Psoas muscle (tissue), 7 donors: ENCODE measurements at regions not wholly inside any gene's neighbourhood (a gene's known extent, or its start where the extent isn't known, plus 50 kb on each side); places are given as distances from the start of the nearest gene placed in this dataset.

Source experiments
- ATAC-seq, 4 donors: fragments of 200-7000 bp; cut with Tn5 transposase; one replicate each; pipeline ENCODE4 v1.9.1; 2020; ENCODE audit warnings: moderate library complexity in 3 of 4, mild to moderate bottlenecking in 2 of 4
- DNase-seq, 2 donors: peaks; one replicate each; pipeline ENCODE4 v3.0.0-alpha.2; 2020
- H3K27ac ChIP-seq: fragments of 200-600 bp; one replicate; pipeline ENCODE4 v1.8.0; 2022
- H3K27me3 ChIP-seq, 3 donors: fragments of 200-600 bp in 1 of 3; one replicate each; pipeline versions ENCODE4 v1.6.1 to v1.8.0; 2013 to 2022; ENCODE audit warnings: low read length in 2 of 3, mild to moderate bottlenecking in 2 of 3, moderate library complexity in 1 of 3; ENCODE audit not compliant: insufficient read depth in 3 of 3
- H3K36me3 ChIP-seq, 2 donors: fragments of 200-600 bp in 1 of 2; one replicate each; pipeline versions ENCODE4 v1.6.1 to v1.8.0; 2013 to 2022; ENCODE audit warnings: low read depth in 1 of 2, mild to moderate bottlenecking in 1 of 2, moderate library complexity in 1 of 2; ENCODE audit not compliant: insufficient read depth in 1 of 2
- H3K4me1 ChIP-seq: fragments of 200-600 bp; one replicate; pipeline ENCODE4 v1.8.0; 2022
- H3K4me3 ChIP-seq: fragments of 200-600 bp; one replicate; pipeline ENCODE4 v1.8.0; 2022; ENCODE audit warnings: mild to moderate bottlenecking
- H3K9me3 ChIP-seq: fragments of 200-600 bp; one replicate; pipeline ENCODE4 v1.8.0; 2022
- WGBS, 3 donors: extraction: QIAGEN DNeasy Blood & Tissue Kit; methylation state at CpG; one replicate each; pipeline versions ENCODE4 v1.1.6 to v1.1.7; 2013; 5-methylcytosine and 5-hydroxymethylcytosine counted together
- intact Hi-C, 2 donors: fragments of 100-400 bp; cut with DNase I; formaldehyde crosslinking; loops; one replicate each; pipeline versions ENCODE4 v1.11.0 to v1.14.2; 2022
- TF ChIP-seq, protein P1 (sequence below): fragments of 200-600 bp; IDR thresholded peaks from one replicate; pipeline ENCODE4 v1.8.0; 2022; ENCODE audit warnings: antibody characterized with exemption
- donor health status: healthy with polysubstance abuse.
- donor health status: DM: no; HTN: no; CAD: no; lungs with moderate emphysema.
- donor health status: Bipolar disorder and iron deficiency.
- donor health status: healthy.
- donor health status: DM: yes; HTN: yes; CAD: no.
- donor health status: DM: no; HTN: no; CAD: no.
- donor health status: DM: yes; HTN: yes; CAD: no.

DNA sequence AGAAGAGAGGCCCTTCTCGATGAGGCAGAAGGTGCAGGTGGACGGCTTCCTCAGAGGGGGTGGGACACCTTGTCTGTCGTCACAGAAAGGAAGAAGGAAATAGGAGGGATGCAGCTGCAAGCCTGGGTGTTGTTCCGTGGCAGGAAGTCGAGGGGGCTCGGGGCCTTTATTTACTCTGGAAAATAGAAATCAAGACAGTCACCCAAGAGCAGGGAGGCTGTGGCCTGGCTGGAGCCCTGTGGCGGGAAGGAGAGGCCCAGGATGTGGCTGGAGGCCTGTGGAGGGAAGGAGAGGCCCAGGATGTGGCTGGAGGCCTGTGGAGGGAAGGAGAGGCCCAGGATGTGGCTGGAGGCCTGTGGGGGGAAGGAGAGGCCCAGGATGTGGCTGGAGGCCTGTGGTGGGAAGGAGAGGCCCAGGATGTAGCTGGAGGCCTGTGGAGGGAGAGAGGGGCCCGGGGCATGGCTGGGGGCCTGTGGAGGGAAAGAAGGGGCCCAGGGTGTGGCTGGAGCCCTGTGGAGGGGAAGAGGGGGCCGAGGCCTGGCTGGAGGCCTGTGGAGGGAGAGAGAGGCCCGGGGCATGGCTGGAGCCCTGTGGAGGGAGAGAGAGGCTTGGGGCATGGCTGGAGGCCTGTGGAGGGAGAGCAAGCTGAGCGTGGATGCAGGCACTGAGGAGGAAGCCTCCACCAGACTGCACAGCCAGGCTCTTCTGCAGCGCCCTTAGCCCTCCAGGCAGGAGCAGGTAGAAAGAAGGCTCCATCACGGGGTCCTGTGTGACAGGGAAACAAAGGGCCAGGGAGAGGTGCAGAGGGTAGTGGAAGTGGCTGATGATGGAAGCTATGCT is 97.3 kb upstream of the SFMBT2 start:
- Histone ChIP-seq H3K4me3 (no peak overlapping the region), H3K9me3 (no peaks in the 10 kb centered on the region), H3K36me3 (no peaks in the 10 kb centered on the region), H3K27ac (no peak overlapping the region), H3K4me1 (no peaks in the 10 kb centered on the region), H3K27me3 (no peaks in the 10 kb centered on the region)
- ATAC-seq, result no peak
- intact Hi-C loops, result no loop called here
- TF ChIP-seq, protein P1, sequence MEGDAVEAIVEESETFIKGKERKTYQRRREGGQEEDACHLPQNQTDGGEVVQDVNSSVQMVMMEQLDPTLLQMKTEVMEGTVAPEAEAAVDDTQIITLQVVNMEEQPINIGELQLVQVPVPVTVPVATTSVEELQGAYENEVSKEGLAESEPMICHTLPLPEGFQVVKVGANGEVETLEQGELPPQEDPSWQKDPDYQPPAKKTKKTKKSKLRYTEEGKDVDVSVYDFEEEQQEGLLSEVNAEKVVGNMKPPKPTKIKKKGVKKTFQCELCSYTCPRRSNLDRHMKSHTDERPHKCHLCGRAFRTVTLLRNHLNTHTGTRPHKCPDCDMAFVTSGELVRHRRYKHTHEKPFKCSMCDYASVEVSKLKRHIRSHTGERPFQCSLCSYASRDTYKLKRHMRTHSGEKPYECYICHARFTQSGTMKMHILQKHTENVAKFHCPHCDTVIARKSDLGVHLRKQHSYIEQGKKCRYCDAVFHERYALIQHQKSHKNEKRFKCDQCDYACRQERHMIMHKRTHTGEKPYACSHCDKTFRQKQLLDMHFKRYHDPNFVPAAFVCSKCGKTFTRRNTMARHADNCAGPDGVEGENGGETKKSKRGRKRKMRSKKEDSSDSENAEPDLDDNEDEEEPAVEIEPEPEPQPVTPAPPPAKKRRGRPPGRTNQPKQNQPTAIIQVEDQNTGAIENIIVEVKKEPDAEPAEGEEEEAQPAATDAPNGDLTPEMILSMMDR, result no peak
- WGBS, 3 donors, result 73 to 83% (median 76%) methylated on average over 11 to 13 of the region's 13 CpGs
- DNase-seq, result no peak

DNA sequence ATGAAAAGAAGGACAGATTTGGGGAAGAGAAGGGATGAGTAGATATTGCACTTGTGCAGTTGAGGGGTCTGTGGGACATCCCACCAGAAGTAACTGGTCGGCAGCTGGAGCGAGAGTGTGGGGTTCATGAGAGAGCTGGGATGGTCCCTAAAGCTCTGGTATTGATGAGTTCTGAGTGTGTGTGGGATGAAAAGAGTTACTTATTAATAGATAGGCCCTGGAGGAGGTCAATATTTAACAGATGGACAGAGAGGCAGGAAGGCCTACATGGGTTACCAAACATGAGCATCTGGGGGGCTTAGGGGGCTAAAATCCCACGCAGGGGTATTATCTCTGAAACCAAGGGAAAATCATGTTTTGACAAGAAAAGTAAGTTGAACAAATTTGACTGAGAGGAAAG is 95.7 kb upstream of the SFMBT2 start:
- intact Hi-C loops, result no loop called here
- Histone ChIP-seq H3K27me3 (no peaks in the 10 kb centered on the region), H3K27ac (no peak overlapping the region), H3K4me1 (no peaks in the 10 kb centered on the region), H3K9me3 (no peaks in the 10 kb centered on the region), H3K36me3 (no peaks in the 10 kb centered on the region), H3K4me3 (no peak overlapping the region)
- WGBS, 3 donors, result 91 to 99% (median 95%) methylated on average over 3 of the region's 3 CpGs
- ATAC-seq (no peak), DNase-seq (no peak)
- TF ChIP-seq, protein P1, result no peak

DNA sequence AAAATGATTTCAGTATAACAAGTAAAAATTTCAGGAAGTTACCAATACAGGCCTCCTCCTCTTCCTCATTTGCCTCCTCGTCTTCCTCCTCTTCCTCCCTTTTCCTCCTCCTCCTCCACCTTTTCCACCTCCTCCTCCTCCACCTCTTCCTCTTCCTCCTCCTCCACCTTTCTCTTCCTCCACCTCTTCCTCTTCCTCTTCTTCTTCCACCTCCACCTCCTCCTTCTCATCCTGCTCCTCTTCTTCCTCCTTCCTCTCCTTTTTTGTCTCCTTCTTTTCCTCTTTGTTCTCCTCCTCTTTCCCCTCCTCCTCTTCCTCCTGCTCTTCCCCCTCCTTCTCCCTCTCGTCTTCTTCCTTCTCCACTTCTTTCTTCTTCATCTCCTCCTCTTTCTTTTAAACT is 94.4 kb upstream of the SFMBT2 start:
- TF ChIP-seq, protein P1, result no peak
- H3K27ac ChIP-seq, result no peak overlapping the region
- H3K4me3 ChIP-seq, result no peak overlapping the region
- no peaks in the 10 kb centered on the region for H3K27me3 ChIP-seq
- no peaks in the 10 kb centered on the region for H3K36me3 ChIP-seq
- no peaks in the 10 kb centered on the region for H3K4me1 ChIP-seq
- ATAC-seq (no peak), DNase-seq (no peak)
- 66 to 73% (median 68%) methylated on average over 2 of the region's 2 CpGs for WGBS, 3 donors
- intact Hi-C loops, result no loop called here
- H3K9me3 ChIP-seq, result no peaks in the 10 kb centered on the region

DNA sequence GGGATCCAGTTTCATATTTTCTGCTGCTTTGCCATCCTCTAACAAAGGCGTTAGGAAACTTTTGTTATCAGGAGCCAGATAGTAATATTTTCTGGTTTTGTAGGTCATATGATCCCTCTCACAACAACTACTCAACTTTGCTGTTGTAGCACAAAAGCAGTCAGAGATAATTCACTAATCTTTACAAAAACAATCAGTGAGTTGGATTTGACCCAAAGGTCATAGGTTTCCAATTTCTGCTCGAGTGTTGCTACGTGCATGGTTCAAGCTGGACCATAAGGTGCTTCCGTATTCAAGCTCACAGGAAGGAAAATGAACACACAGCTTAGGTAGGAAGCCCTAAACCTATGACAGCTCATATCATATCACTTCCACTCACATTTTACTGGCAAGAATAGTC is 92.4 kb upstream of the SFMBT2 start:
- intact Hi-C loops, result no loop called here

More for the DNA sequence above, 92.4 kb upstream of the SFMBT2 start:
- Histone ChIP-seq H3K4me1 (no peaks in the 10 kb centered on the region), H3K36me3 (no peaks in the 10 kb centered on the region), H3K27me3 (no peaks in the 10 kb centered on the region), H3K4me3 (no peak overlapping the region), H3K9me3 (no peaks in the 10 kb centered on the region), H3K27ac (no peak overlapping the region)
- ATAC-seq (no peak), DNase-seq (no peak)
- WGBS, 3 donors, result 42 to 47% (median 44%) methylated on average over 4 of the region's 4 CpGs
- TF ChIP-seq, protein P1, result no peak
